ENCODE measurements at regions not wholly inside any gene's neighbourhood (a gene's known extent, or its start where the extent isn't known, plus 50 kb on each side); places are given as distances from the start of the nearest gene placed in this dataset.

- TF ChIP-seq CTCF (IDR thresholded peaks at IDR 0.05; ENCODE audit: low read depth, low read length): no peak
- TF ChIP-seq POLR2A (IDR thresholded peaks at IDR 0.05; ENCODE audit: extremely low read depth, insufficient read length): no peak
- TF ChIP-seq MYC (IDR thresholded peaks at IDR 0.05; ENCODE audit: low read depth, low read length): no peak
- TF ChIP-seq, protein P1, sequence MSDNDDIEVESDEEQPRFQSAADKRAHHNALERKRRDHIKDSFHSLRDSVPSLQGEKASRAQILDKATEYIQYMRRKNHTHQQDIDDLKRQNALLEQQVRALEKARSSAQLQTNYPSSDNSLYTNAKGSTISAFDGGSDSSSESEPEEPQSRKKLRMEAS (IDR thresholded peaks at IDR 0.05; ENCODE audit: low read depth, low read length): no peak
- H3K4me3 ChIP-seq (ENCODE audit: low read depth, low read length): no peak overlapping the region
- no peak for DNase-seq (ENCODE audit: low read depth)
Measured at GRCh38 chr13:103539721-103540381, 473.6 kb upstream of the SLC10A2 start.

DNA sequence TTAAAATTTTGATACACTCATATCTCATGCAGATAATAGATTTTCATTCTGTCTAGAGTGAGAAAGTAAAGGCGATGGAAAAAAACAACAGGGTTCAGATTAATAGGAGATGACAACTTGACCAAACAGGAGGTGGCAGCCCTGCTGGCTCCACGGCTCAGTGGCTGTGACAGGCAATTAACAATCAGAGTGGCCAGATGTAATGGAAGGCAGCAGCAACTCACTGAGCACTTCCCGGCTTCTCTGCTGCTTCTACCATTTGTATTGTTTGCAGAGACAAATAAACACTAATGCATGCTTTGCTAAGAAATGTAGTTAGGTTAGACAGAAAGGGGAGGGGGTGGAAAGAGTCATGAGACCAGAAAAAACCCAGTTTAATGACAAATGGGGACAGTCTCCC is 473.0 kb upstream of the SLC10A2 start:
- DNase-seq (ENCODE audit: low read depth): no peak
- TF ChIP-seq, protein P1 (IDR thresholded peaks at IDR 0.05; ENCODE audit: low read depth, low read length): no peak
- no peak for TF ChIP-seq POLR2A (IDR thresholded peaks at IDR 0.05; ENCODE audit: extremely low read depth, insufficient read length)
- TF ChIP-seq MYC (IDR thresholded peaks at IDR 0.05; ENCODE audit: low read depth, low read length): no peak
- no peak for TF ChIP-seq CTCF (IDR thresholded peaks at IDR 0.05; ENCODE audit: low read depth, low read length)
- H3K4me3 ChIP-seq (ENCODE audit: low read depth, low read length): no peak overlapping the region

GRCh38 chr13:103537616-103538015 is 471.4 kb upstream of the SLC10A2 start:
- no peak for TF ChIP-seq POLR2A (IDR thresholded peaks at IDR 0.05; ENCODE audit: extremely low read depth, insufficient read length)
- TF ChIP-seq, protein P1 (IDR thresholded peaks at IDR 0.05; ENCODE audit: low read depth, low read length): no peak
- no peak for TF ChIP-seq CTCF (IDR thresholded peaks at IDR 0.05; ENCODE audit: low read depth, low read length)
- no peak for TF ChIP-seq MYC (IDR thresholded peaks at IDR 0.05; ENCODE audit: low read depth, low read length)
- DNase-seq (ENCODE audit: low read depth): no peak

DNA sequence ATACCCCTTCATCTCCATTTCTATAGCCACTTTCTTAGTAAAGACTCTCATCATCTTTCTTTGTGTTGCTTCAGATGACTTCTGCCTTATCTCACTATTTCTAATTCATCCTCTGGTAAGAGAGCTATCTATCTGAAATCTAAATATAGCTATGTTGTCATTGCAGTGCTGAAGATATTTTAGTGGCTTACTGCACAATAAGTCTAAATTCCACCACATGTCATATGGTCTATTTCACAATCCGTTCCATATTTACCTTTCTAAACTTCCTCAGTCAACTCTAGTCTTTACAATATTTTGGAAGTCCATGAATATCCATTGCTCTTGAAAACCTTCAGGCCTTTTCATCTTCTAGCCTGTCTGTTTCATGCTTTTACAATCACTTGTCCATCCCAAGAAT is 465.1 kb upstream of the SLC10A2 start:
- no peak for DNase-seq (ENCODE audit: low read depth)
- TF ChIP-seq POLR2A (IDR thresholded peaks at IDR 0.05; ENCODE audit: extremely low read depth, insufficient read length): no peak
- H3K4me3 ChIP-seq (ENCODE audit: low read depth, low read length): no peak overlapping the region

More at GRCh38 chr13:103537616-103538015, 471.4 kb upstream of the SLC10A2 start:
- no peak overlapping the region for H3K4me3 ChIP-seq (ENCODE audit: low read depth, low read length)

- no peak for DNase-seq (ENCODE audit: low read depth)
- no peak for TF ChIP-seq POLR2A (IDR thresholded peaks at IDR 0.05; ENCODE audit: extremely low read depth, insufficient read length)
- no peak for TF ChIP-seq CTCF (IDR thresholded peaks at IDR 0.05; ENCODE audit: low read depth, low read length)
- TF ChIP-seq MYC (IDR thresholded peaks at IDR 0.05; ENCODE audit: low read depth, low read length): no peak
- TF ChIP-seq, protein P1 (IDR thresholded peaks at IDR 0.05; ENCODE audit: low read depth, low read length): no peak
- H3K4me3 ChIP-seq (ENCODE audit: low read depth, low read length): no peak overlapping the region
Measured at GRCh38 chr13:103528437-103528836, 462.2 kb upstream of the SLC10A2 start.

DNA sequence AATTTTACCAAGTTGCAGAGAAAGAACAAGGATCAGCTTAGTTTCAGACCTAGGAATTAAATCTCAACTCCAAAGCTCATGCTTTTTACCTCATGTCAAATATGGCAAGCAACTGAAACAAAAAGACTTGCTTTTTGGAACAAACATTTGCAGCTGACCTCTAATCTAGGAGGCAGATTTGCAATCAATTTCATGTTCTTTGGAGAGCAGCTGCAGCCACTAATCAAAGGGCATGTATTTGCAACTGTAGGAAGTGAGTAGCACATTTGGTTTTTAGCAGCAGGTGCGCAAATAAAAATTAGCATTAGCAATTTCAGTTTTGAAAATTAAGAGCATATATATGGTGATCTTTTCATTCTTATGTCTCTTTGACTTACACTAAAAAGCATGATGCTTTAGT is 459.3 kb upstream of the SLC10A2 start:
- TF ChIP-seq MYC (IDR thresholded peaks at IDR 0.05; ENCODE audit: low read depth, low read length) (no peak), POLR2A (IDR thresholded peaks at IDR 0.05; ENCODE audit: extremely low read depth, insufficient read length) (no peak), CTCF (IDR thresholded peaks at IDR 0.05; ENCODE audit: low read depth, low read length) (no peak)
- TF ChIP-seq, protein P1 (IDR thresholded peaks at IDR 0.05; ENCODE audit: low read depth, low read length): no peak
- DNase-seq (ENCODE audit: low read depth): no peak
- no peak overlapping the region for H3K4me3 ChIP-seq (ENCODE audit: low read depth, low read length)

Measured in NB4 (cell line).